ENCODE measurements at regions not wholly inside any gene's neighbourhood (a gene's known extent, or its start where the extent isn't known, plus 50 kb on each side); places are given as distances from the start of the nearest gene placed in this dataset.

DNA sequence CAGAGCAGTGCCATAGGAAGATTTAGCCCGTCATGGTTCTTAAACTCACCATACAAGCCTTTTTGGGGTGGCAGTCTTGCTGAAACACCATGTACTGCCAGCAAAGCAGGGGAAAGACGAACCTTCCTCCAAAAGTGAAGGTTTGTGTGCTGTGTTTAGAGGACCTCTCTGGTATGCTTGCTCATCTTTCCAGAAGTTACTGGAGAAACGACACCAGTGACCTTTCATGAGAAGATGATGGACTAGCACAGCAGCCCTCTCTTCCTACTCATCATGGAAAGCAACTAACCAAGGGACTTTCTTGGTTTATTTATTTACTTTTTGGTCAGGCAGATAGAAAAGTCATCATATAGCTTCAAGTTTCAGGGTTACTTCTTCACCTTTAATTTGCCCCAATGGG is 247.4 kb downstream of the PTEN start:
- no peaks in the 10 kb centered on the region for H3K9me3 ChIP-seq (ENCODE audit: insufficient read depth in 2 of 2, low read depth in 1 of 2, low read length in 1 of 2)
- DNase-seq (ENCODE audit: low read depth in 1 of 2, low spot score in 2 of 2) (no peak), FAIRE-seq (no peak)
- no peaks in the 10 kb centered on the region for H3K23me2 ChIP-seq (ENCODE audit: low read depth, low read length)
- H3K27me3 ChIP-seq (replicated peaks in 1 of 4; ENCODE audit: control insufficient read depth in 3 of 4, extremely low read depth in 1 of 4, insufficient read depth in 3 of 4, low read length in 3 of 4): no peaks in the 10 kb centered on the region
- no peak overlapping the region for H2BK120ac ChIP-seq (replicated peaks; ENCODE audit: low read depth, low read length)
- H4K8ac ChIP-seq (ENCODE audit: extremely low read depth, insufficient read depth, low read length): no peak overlapping the region
- H3K18ac ChIP-seq (ENCODE audit: extremely low read depth, low read length): no peak overlapping the region
- H2BK5ac ChIP-seq (ENCODE audit: low read depth, low read length): no peak overlapping the region
- 96% methylated on average over 3 of the region's 3 CpGs; no CpG with 5 or more reads in 1 of the 2 experiments for WGBS, 2 experiments (ENCODE audit: extremely low coverage in 1 of 2, insufficient coverage in 1 of 2, insufficient read length in 1 of 2, insufficient replicate concordance in 2 of 2, low coverage in 1 of 2, low lambda C conversion rate in 2 of 2, missing lambda C conversion rate in 1 of 2)
- H2BK15ac ChIP-seq (ENCODE audit: low read length): no peak overlapping the region
- no peak overlapping the region for H3K9ac ChIP-seq (replicated peaks in 1 of 4; ENCODE audit: extremely low read depth in 1 of 4, low read depth in 3 of 4, low read length in 3 of 4)
- no peak overlapping the region for H3K4me3 ChIP-seq (ENCODE audit: extremely low read depth in 1 of 4, insufficient read depth in 2 of 4, low read depth in 3 of 4, low read length in 4 of 4)
- H3K14ac ChIP-seq (ENCODE audit: insufficient read length): no peak overlapping the region
- no peaks in the 10 kb centered on the region for H3K79me2 ChIP-seq (ENCODE audit: control insufficient read depth in 1 of 2, insufficient read depth in 2 of 2, low read length in 2 of 2)
- POLR2A ChIA-PET (ENCODE audit: partially characterized antibody): interaction anchor here (0.6 kb wide), 1 partner anchor 162 kb away, joined by 3 read pairs; no protein-coding TSS in a partner anchor
- no peak overlapping the region for H2AFZ ChIP-seq (ENCODE audit: low read length)
- no peaks in the 10 kb centered on the region for H3K36me3 ChIP-seq (ENCODE audit: control insufficient read depth in 2 of 4, insufficient read depth in 4 of 4, low read length in 3 of 4)
- H3K79me1 ChIP-seq (ENCODE audit: low read depth, low read length): no peaks in the 10 kb centered on the region
- CTCF ChIA-PET (ENCODE audit: partially characterized antibody): no interaction called here
- H3K4me1 ChIP-seq (replicated peaks in 1 of 4; ENCODE audit: control insufficient read depth in 3 of 4, insufficient read depth in 4 of 4, low read length in 3 of 4): no peaks in the 10 kb centered on the region; a peak in 1 of 7 replicates
- no peak overlapping the region for H2BK20ac ChIP-seq (ENCODE audit: low read length)
- H4K20me1 ChIP-seq (replicated peaks in 1 of 2; ENCODE audit: control insufficient read depth in 1 of 2, insufficient read depth in 2 of 2, low read length in 2 of 2): no peaks in the 10 kb centered on the region
- no peak overlapping the region for H2AK5ac ChIP-seq (ENCODE audit: low read depth, low read length)
- H3K23ac ChIP-seq (ENCODE audit: insufficient read length): no peak overlapping the region
- H4K5ac ChIP-seq (ENCODE audit: insufficient read length, low read depth, low read length): no peak overlapping the region
- TF ChIP-seq, protein P1, sequence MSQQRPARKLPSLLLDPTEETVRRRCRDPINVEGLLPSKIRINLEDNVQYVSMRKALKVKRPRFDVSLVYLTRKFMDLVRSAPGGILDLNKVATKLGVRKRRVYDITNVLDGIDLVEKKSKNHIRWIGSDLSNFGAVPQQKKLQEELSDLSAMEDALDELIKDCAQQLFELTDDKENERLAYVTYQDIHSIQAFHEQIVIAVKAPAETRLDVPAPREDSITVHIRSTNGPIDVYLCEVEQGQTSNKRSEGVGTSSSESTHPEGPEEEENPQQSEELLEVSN (IDR thresholded peaks at IDR 0.05): no peak
- TF ChIP-seq SP4 (IDR thresholded peaks at IDR 0.05; ENCODE audit: low read length): no peak
- no peak for TF ChIP-seq CEBPB (IDR thresholded peaks at IDR 0.05; ENCODE audit: low read depth, low read length)
- no peak for TF ChIP-seq YY1 (IDR thresholded peaks at IDR 0.05; ENCODE audit: low read depth, low read length)
- no peak for TF ChIP-seq PHF8 (conservative IDR thresholded peaks at IDR 0.05; ENCODE audit: low read depth, low read length)
- no peak for TF ChIP-seq SIX5 (IDR thresholded peaks at IDR 0.05; ENCODE audit: low read depth, low read length)
- TF ChIP-seq POLR2AphosphoS5 (IDR thresholded peaks at IDR 0.05; ENCODE audit: low read depth, low read length): no peak
- no peak overlapping the region for H2BK12ac ChIP-seq (ENCODE audit: low read depth, low read length)
- H4K91ac ChIP-seq (replicated peaks; ENCODE audit: insufficient read length, low read length): no peak overlapping the region
- H3K4me2 ChIP-seq (ENCODE audit: insufficient read depth in 1 of 2, low read depth in 2 of 2, low read length in 2 of 2): no peak overlapping the region
- H3K56ac ChIP-seq (replicated peaks; ENCODE audit: insufficient read length, low read depth, low read length): no peak overlapping the region
- no peak overlapping the region for H3K27ac ChIP-seq (ENCODE audit: low read depth, low read length)
- no peak overlapping the region for H3K4ac ChIP-seq (replicated peaks; ENCODE audit: insufficient read length, low read depth, low read length)

Data from H1 (cell line).